HepG2 (cell line): ENCODE measurements at regions not wholly inside any gene's neighbourhood (a gene's known extent, or its start where the extent isn't known, plus 50 kb on each side); places are given as distances from the start of the nearest gene placed in this dataset.

Source experiments
- CEBPG ChIP-seq: IDR thresholded peaks from 2 replicates; pipeline ENCODE4 v1.6.1; 2016
- NBN ChIP-seq: fragments of 450-650 bp; conservative IDR thresholded peaks from 2 replicates; pipeline ENCODE4 v1.6.1; 2017
- RORA ChIP-seq: sonication (generic); formaldehyde crosslinking; IDR thresholded peaks from 2 replicates; pipeline ENCODE4 v1.5.0; 2020; ENCODE audit warnings: mild to moderate bottlenecking, missing genetic modification reagents, moderate library complexity
- TBX2 ChIP-seq: sonication (generic); formaldehyde crosslinking; IDR thresholded peaks from 2 replicates; pipeline ENCODE4 v1.5.0; 2020; ENCODE audit warnings: missing genetic modification reagents, mild to moderate bottlenecking, borderline replicate concordance
- YEATS2 ChIP-seq: sonication (generic); formaldehyde crosslinking; IDR thresholded peaks from 2 replicates; pipeline ENCODE4 v1.4.0; 2020; ENCODE audit warnings: missing genetic modification reagents, borderline replicate concordance
- TF ChIP-seq, protein P1 (sequence below): IDR thresholded peaks from 2 replicates; pipeline ENCODE4 v1.6.1; 2012; ENCODE audit warnings: low read length, improper control_type of control experiment
- TF ChIP-seq, protein P2 (sequence below): sonication (generic); formaldehyde crosslinking; IDR thresholded peaks from 2 replicates; pipeline ENCODE4 v1.4.0; 2020; ENCODE audit warnings: mild to moderate bottlenecking, missing genetic modification reagents
- TF ChIP-seq, protein P3 (sequence below): sonication (generic); formaldehyde crosslinking; IDR thresholded peaks from 2 replicates; pipeline ENCODE4 v1.4.0; 2020; ENCODE audit warnings: missing genetic modification reagents, mild to moderate bottlenecking, borderline replicate concordance

DNA sequence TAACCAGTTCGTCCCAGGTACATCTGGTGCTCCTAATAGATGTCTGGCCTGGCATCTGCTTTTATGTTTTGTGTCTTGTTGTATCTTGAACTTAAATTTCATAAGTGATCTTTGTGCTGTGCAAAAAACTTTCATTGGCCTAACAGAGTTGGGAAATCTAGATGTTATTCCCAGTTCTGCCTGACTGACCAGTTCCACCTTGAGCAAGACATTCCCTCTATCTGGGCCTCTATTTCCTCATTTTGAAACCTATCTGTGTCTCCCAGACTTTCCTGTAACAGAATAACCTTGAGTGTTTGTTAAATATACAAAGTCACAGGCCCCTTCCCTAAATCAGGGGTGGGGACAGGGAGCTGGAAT, 56.6 kb upstream of the EPCAM start (continued):
- TF ChIP-seq, protein P1, sequence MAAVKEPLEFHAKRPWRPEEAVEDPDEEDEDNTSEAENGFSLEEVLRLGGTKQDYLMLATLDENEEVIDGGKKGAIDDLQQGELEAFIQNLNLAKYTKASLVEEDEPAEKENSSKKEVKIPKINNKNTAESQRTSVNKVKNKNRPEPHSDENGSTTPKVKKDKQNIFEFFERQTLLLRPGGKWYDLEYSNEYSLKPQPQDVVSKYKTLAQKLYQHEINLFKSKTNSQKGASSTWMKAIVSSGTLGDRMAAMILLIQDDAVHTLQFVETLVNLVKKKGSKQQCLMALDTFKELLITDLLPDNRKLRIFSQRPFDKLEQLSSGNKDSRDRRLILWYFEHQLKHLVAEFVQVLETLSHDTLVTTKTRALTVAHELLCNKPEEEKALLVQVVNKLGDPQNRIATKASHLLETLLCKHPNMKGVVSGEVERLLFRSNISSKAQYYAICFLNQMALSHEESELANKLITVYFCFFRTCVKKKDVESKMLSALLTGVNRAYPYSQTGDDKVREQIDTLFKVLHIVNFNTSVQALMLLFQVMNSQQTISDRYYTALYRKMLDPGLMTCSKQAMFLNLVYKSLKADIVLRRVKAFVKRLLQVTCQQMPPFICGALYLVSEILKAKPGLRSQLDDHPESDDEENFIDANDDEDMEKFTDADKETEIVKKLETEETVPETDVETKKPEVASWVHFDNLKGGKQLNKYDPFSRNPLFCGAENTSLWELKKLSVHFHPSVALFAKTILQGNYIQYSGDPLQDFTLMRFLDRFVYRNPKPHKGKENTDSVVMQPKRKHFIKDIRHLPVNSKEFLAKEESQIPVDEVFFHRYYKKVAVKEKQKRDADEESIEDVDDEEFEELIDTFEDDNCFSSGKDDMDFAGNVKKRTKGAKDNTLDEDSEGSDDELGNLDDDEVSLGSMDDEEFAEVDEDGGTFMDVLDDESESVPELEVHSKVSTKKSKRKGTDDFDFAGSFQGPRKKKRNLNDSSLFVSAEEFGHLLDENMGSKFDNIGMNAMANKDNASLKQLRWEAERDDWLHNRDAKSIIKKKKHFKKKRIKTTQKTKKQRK, result no peak
- TF ChIP-seq NBN (no peak), RORA (no peak), CEBPG (CRISPR knock-in tag) (peak; percentile 18; the same call in 1 of the 2 replicates), YEATS2 (CRISPR knock-in tag) (no peak), TBX2 (CRISPR knock-in tag) (no peak)
- TF ChIP-seq, protein P2, sequence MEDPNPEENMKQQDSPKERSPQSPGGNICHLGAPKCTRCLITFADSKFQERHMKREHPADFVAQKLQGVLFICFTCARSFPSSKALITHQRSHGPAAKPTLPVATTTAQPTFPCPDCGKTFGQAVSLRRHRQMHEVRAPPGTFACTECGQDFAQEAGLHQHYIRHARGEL, result no peak
- TF ChIP-seq, protein P3, sequence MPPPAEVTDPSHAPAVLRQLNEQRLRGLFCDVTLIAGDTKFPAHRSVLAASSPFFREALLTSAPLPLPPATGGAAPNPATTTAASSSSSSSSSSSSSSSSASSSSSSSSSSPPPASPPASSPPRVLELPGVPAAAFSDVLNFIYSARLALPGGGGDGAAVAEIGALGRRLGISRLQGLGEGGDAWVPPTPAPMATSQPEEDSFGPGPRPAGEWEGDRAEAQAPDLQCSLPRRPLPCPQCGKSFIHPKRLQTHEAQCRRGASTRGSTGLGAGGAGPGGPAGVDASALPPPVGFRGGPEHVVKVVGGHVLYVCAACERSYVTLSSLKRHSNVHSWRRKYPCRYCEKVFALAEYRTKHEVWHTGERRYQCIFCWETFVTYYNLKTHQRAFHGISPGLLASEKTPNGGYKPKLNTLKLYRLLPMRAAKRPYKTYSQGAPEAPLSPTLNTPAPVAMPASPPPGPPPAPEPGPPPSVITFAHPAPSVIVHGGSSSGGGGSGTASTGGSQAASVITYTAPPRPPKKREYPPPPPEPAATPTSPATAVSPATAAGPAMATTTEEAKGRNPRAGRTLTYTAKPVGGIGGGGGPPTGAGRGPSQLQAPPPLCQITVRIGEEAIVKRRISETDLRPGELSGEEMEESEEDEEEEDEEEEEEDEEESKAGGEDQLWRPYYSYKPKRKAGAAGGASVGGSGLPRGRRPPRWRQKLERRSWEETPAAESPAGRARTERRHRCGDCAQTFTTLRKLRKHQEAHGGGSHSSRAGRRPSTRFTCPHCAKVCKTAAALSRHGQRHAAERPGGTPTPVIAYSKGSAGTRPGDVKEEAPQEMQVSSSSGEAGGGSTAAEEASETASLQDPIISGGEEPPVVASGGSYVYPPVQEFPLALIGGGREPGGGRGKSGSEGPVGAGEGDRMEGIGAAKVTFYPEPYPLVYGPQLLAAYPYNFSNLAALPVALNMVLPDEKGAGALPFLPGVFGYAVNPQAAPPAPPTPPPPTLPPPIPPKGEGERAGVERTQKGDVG (CRISPR knock-in tag), result no peak
